ENCODE measurements at regions not wholly inside any gene's neighbourhood (a gene's known extent, or its start where the extent isn't known, plus 50 kb on each side); places are given as distances from the start of the nearest gene placed in this dataset.

- DNase-seq, result no peak
Observed at GRCh38 chrX:139287155-139287924, 243.2 kb upstream of the F9 start.

GRCh38 chrX:139286342-139286741 lies 244.2 kb upstream of the F9 start:
- DNase-seq, result no peak

- DNase-seq, result no peak
Observed at GRCh38 chrX:139267851-139268250, 262.7 kb upstream of the F9 start.

GRCh38 chrX:139246295-139246694 lies 284.2 kb upstream of the F9 start:
- no peak for DNase-seq

GRCh38 chrX:139237141-139237540 lies 293.4 kb upstream of the F9 start:
- no peak for DNase-seq

GRCh38 chrX:139234898-139235297 lies 295.6 kb upstream of the F9 start:
- DNase-seq, result no peak

- no peak for DNase-seq
Observed at GRCh38 chrX:139224953-139225665, 305.4 kb upstream of the F9 start.

- no peak for DNase-seq
Observed at GRCh38 chrX:139222511-139223200, 307.9 kb upstream of the F9 start.

GRCh38 chrX:139213241-139213709 lies 317.3 kb upstream of the F9 start:
- DNase-seq, result no peak

- no peak for DNase-seq
Observed at GRCh38 chrX:139211568-139212182, 318.9 kb upstream of the F9 start.

GRCh38 chrX:139209342-139209741 lies 321.2 kb upstream of the F9 start:
- no peak for DNase-seq

- DNase-seq, result no peak
Observed at GRCh38 chrX:139207655-139208054, 322.9 kb upstream of the F9 start.

GRCh38 chrX:139206914-139207313 lies 323.6 kb upstream of the F9 start:
- no peak for DNase-seq

- DNase-seq, result peak; percentile 6
Observed at GRCh38 chrX:139204898-139205667, 325.5 kb upstream of the F9 start.

GRCh38 chrX:139204571-139204897 lies 326.0 kb upstream of the F9 start:
- no peak for DNase-seq

- DNase-seq, result peak; percentile 0
Observed at GRCh38 chrX:139203651-139204570, 326.6 kb upstream of the F9 start.

GRCh38 chrX:139202742-139203420 lies 327.7 kb upstream of the F9 start:
- no peak for DNase-seq

- no peak for DNase-seq
Observed at GRCh38 chrX:139201924-139202323, 328.6 kb upstream of the F9 start.

- DNase-seq, result no peak
Observed at GRCh38 chrX:139200793-139201192, 329.7 kb upstream of the F9 start.

- no peak for DNase-seq
Observed at GRCh38 chrX:139200346-139200745, 330.2 kb upstream of the F9 start.

GRCh38 chrX:139199933-139200332 lies 330.6 kb upstream of the F9 start:
- DNase-seq, result no peak
